ENCODE measurements at regions not wholly inside any gene's neighbourhood (a gene's known extent, or its start where the extent isn't known, plus 50 kb on each side); places are given as distances from the start of the nearest gene placed in this dataset.

- peak; percentile 53 for DNase-seq
Measured at GRCh38 chr9:13481274-13481673, 201.8 kb upstream of the MPDZ start.

- DNase-seq, result peak; percentile 59
Measured at GRCh38 chr9:13480693-13481092, 201.2 kb upstream of the MPDZ start.

GRCh38 chr9:13479096-13479495 lies 199.6 kb upstream of the MPDZ start:
- DNase-seq, result peak; percentile 6

- peak; percentile 18 for DNase-seq
Measured at GRCh38 chr9:13478639-13479038, 199.1 kb upstream of the MPDZ start.

GRCh38 chr9:13478160-13478559 lies 198.7 kb upstream of the MPDZ start:
- peak; percentile 76 for DNase-seq

- no peak for DNase-seq
Measured at GRCh38 chr9:13470836-13471235, 191.3 kb upstream of the MPDZ start.

- DNase-seq, result no peak
Measured at GRCh38 chr9:13467157-13467556, 187.7 kb upstream of the MPDZ start.

- DNase-seq, result no peak
Measured at GRCh38 chr9:13461414-13461991, 182.0 kb upstream of the MPDZ start.

- DNase-seq, result no peak
Measured at GRCh38 chr9:13459071-13459470, 179.6 kb upstream of the MPDZ start.

GRCh38 chr9:13457795-13458194 lies 178.3 kb upstream of the MPDZ start:
- DNase-seq, result no peak

GRCh38 chr9:13450723-13451122 lies 171.2 kb upstream of the MPDZ start:
- no peak for DNase-seq

GRCh38 chr9:13448482-13448881 lies 169.0 kb upstream of the MPDZ start:
- DNase-seq, result no peak

- DNase-seq, result no peak
Measured at GRCh38 chr9:13447843-13448422, 168.4 kb upstream of the MPDZ start.

GRCh38 chr9:13446938-13447842 lies 167.7 kb upstream of the MPDZ start:
- DNase-seq, result peak; percentile 37

GRCh38 chr9:13446286-13446937 lies 166.9 kb upstream of the MPDZ start:
- no peak for DNase-seq

GRCh38 chr9:13445103-13445500 lies 165.6 kb upstream of the MPDZ start:
- DNase-seq, result no peak

- no peak for DNase-seq
Measured at GRCh38 chr9:13444245-13445102, 165.0 kb upstream of the MPDZ start.

- DNase-seq, result no peak
Measured at GRCh38 chr9:13443346-13444244, 164.1 kb upstream of the MPDZ start.

- no peak for DNase-seq
Measured at GRCh38 chr9:13439685-13440476, 160.4 kb upstream of the MPDZ start.

- DNase-seq, result no peak
Measured at GRCh38 chr9:13437866-13438265, 158.4 kb upstream of the MPDZ start.

Data from fibroblast of skin of abdomen (primary cell).